ENCODE measurements at regions not wholly inside any gene's neighbourhood (a gene's known extent, or its start where the extent isn't known, plus 50 kb on each side); places are given as distances from the start of the nearest gene placed in this dataset.

GRCh38 chr3:117979466-117979865 is 1055.2 kb downstream of the IGSF11 start:
- TF ChIP-seq POLR2A (IDR thresholded peaks at IDR 0.05; ENCODE audit: low read length) (no peak), GATA1 (IDR thresholded peaks at IDR 0.05; ENCODE audit: low read depth, low read length) (no peak)
